CD4-positive, alpha-beta T cell (primary cell): ENCODE measurements at regions not wholly inside any gene's neighbourhood (a gene's known extent, or its start where the extent isn't known, plus 50 kb on each side); places are given as distances from the start of the nearest gene placed in this dataset.

Source experiments
- ATAC-seq: fragments of 200-7000 bp; cut with Tn5 transposase; one replicate; pipeline ENCODE4 v1.10.0; 2022; ENCODE audit warnings: mild to moderate bottlenecking; ENCODE audit not compliant: poor library complexity
- CTCF ChIA-PET: fragments of 350-600 bp; sonication (Branson Sonifier 250); formaldehyde crosslinking; loops from one replicate; lab custom pipeline; 2021; ENCODE audit warnings: antibody characterized with exemption, inconsistent platforms; lab: Charles Lee
- POLR2A ChIA-PET: fragments of 350-600 bp; sonication (Branson Sonifier 250); formaldehyde crosslinking; loops from one replicate; lab custom pipeline; 2021; ENCODE audit warnings: antibody characterized with exemption, inconsistent platforms; lab: Charles Lee
- DNase-seq, 14 experiments: peaks; one replicate each; pipeline ENCODE4 v3.0.0-alpha.2; 2013 to 2020; ENCODE audit warnings: mixed read lengths in 2 of 14
- H3K27ac ChIP-seq, 2 donors: one replicate each; pipeline versions ENCODE4 v1.5.1 to v1.7.0; 2013; ENCODE audit warnings: low read length in 2 of 2, low read depth in 1 of 2, mild to moderate bottlenecking in 1 of 2
- H3K27me3 ChIP-seq, 2 experiments: 1 replicate in 1 of 2; 2 replicates in 1 of 2; pipeline versions ENCODE4 v1.6.1 to v1.7.0; 2013; ENCODE audit warnings: low read length in 2 of 2, control low read depth in 1 of 2, mild to moderate bottlenecking in 1 of 2, moderate library complexity in 1 of 2; ENCODE audit not compliant: insufficient read depth in 2 of 2, control insufficient read depth in 1 of 2
- H3K36me3 ChIP-seq: one replicate; pipeline ENCODE4 v1.6.1; 2013; ENCODE audit warnings: low read length, control low read depth; ENCODE audit not compliant: insufficient read depth
- H3K4me1 ChIP-seq: one replicate; pipeline ENCODE4 v1.6.1; 2013; ENCODE audit warnings: low read length, control low read depth; ENCODE audit not compliant: insufficient read depth
- H3K4me3 ChIP-seq: one replicate; pipeline ENCODE4 v1.5.1; 2013; ENCODE audit warnings: mild to moderate bottlenecking, low read length, moderate library complexity
- H3K9me3 ChIP-seq, 2 experiments: 1 replicate in 1 of 2; 2 replicates in 1 of 2; pipeline versions ENCODE4 v1.6.1 to v1.7.0; 2013; ENCODE audit warnings: low read length in 2 of 2, mild to moderate bottlenecking in 2 of 2, control low read depth in 1 of 2, moderate library complexity in 1 of 2; ENCODE audit not compliant: control insufficient read depth in 1 of 2, insufficient read depth in 1 of 2
- H3K27ac Mint-ChIP-seq: one replicate; pipeline ENCODE4 v1.8.0; 2020; ENCODE audit warnings: mixed read lengths
- H3K27me3 Mint-ChIP-seq: one replicate; pipeline ENCODE4 v1.8.0; 2021; ENCODE audit warnings: mixed read lengths
- H3K36me3 Mint-ChIP-seq: one replicate; pipeline ENCODE4 v1.8.0; 2021; ENCODE audit warnings: low read depth, mixed read lengths
- H3K4me1 Mint-ChIP-seq: one replicate; pipeline ENCODE4 v1.8.0; 2021; ENCODE audit warnings: low read depth, mixed read lengths
- H3K4me3 Mint-ChIP-seq: one replicate; pipeline ENCODE4 v1.8.0; 2020; ENCODE audit warnings: mild to moderate bottlenecking, mixed read lengths
- H3K9me3 Mint-ChIP-seq: one replicate; pipeline ENCODE4 v1.8.0; 2020; ENCODE audit warnings: mixed read lengths
- CTCF ChIP-seq: fragments of 200-600 bp; IDR thresholded peaks from one replicate; pipeline ENCODE4 v1.8.0; 2022; ENCODE audit warnings: antibody characterized with exemption, mild to moderate bottlenecking
- intact Hi-C, 2 experiments: fragments of 100-400 bp; cut with DNase I in 1 of 2; cut with micrococcal nuclease in 1 of 2; formaldehyde crosslinking; loops; one replicate each; pipeline versions ENCODE4 v1.15.1 to v1.9.0; 2023 to 2025; cut with DNase I, micrococcal nuclease

GRCh38 chr20:41998539-41999341, 380.6 kb upstream of the CHD6 start:
- no peak for TF ChIP-seq CTCF
- intact Hi-C loops: no loop called here
- ATAC-seq (no peak), DNase-seq (no peak)
- Mint-ChIP-seq H3K4me3 (no peak overlapping the region), H3K27ac (no peak overlapping the region), H3K36me3 (no peaks in the 10 kb centered on the region), H3K4me1 (no peaks in the 10 kb centered on the region), H3K9me3 (peaks cover 7% of the 10 kb centered on the region), H3K27me3 (no peaks in the 10 kb centered on the region)
- POLR2A ChIA-PET: no interaction called here
- no peak overlapping the region for H3K4me3 ChIP-seq
- H3K27me3 ChIP-seq: peaks cover 0 to 3% of the 10 kb centered on the region in 2 experiments
- no peak overlapping the region for H3K27ac ChIP-seq
- CTCF ChIA-PET: no interaction called here
- H3K4me1 ChIP-seq: no peaks in the 10 kb centered on the region
- peaks cover 0 to 25% of the 10 kb centered on the region in 2 experiments for H3K9me3 ChIP-seq
- no peaks in the 10 kb centered on the region for H3K36me3 ChIP-seq

- ChIA-PET CTCF (no interaction called here), POLR2A (no interaction called here)
- peaks cover 0 to 23% of the 10 kb centered on the region in 2 experiments for H3K9me3 ChIP-seq
- H3K27ac ChIP-seq: no peak overlapping the region
- Mint-ChIP-seq H3K36me3 (no peaks in the 10 kb centered on the region), H3K27ac (no peak overlapping the region), H3K27me3 (no peaks in the 10 kb centered on the region), H3K9me3 (peaks cover 7% of the 10 kb centered on the region), H3K4me1 (no peaks in the 10 kb centered on the region), H3K4me3 (no peak overlapping the region)
- intact Hi-C loops: no loop called here
- TF ChIP-seq CTCF: no peak
- H3K27me3 ChIP-seq: peaks cover 0 to 3% of the 10 kb centered on the region in 2 experiments
- DNase-seq: no peak
- H3K4me1 ChIP-seq: no peaks in the 10 kb centered on the region
- H3K4me3 ChIP-seq: no peak overlapping the region
- H3K36me3 ChIP-seq: no peaks in the 10 kb centered on the region
- ATAC-seq: no peak
These were observed 378.8 kb upstream of the CHD6 start for GRCh38 chr20:41996951-41997350.

GRCh38 chr20:41992481-41992880, 374.3 kb upstream of the CHD6 start:
- no peaks in the 10 kb centered on the region for H3K4me1 ChIP-seq
- Mint-ChIP-seq H3K27ac (no peak overlapping the region), H3K9me3 (peaks cover 2% of the 10 kb centered on the region), H3K4me1 (no peaks in the 10 kb centered on the region), H3K27me3 (peaks cover 5% of the 10 kb centered on the region), H3K4me3 (no peak overlapping the region), H3K36me3 (no peaks in the 10 kb centered on the region)
- no peak for TF ChIP-seq CTCF
- no peak overlapping the region for H3K4me3 ChIP-seq
- POLR2A ChIA-PET: no interaction called here
- CTCF ChIA-PET: no interaction called here
- no peaks in the 10 kb centered on the region for H3K36me3 ChIP-seq
- ATAC-seq (no peak), DNase-seq (no peak)
- no peaks in the 10 kb centered on the region for H3K27me3 ChIP-seq
- intact Hi-C loops: no loop called here
- H3K27ac ChIP-seq: no peak overlapping the region
- no peaks in the 10 kb centered on the region for H3K9me3 ChIP-seq
